SK-N-SH treated with all-trans-retinoic acid at 6 μM for 48 hours (cell line): ENCODE measurements at regions not wholly inside any gene's neighbourhood (a gene's known extent, or its start where the extent isn't known, plus 50 kb on each side); places are given as distances from the start of the nearest gene placed in this dataset.

Experiments used
- ATAC-seq: fragments of 200-7000 bp; cut with Tn5 transposase; 3 replicates; pipeline ENCODE4 v1.9.1; 2020; ENCODE audit warnings: mild to moderate bottlenecking, moderate library complexity
- BACH2 ChIP-seq: fragments of 250-450 bp; sonication (Bioruptor Pico); IDR thresholded peaks from 2 replicates; pipeline ENCODE4 v1.9.0; 2021; ENCODE audit warnings: mild to moderate bottlenecking, borderline replicate concordance
- CSDC2 ChIP-seq: fragments of 250-450 bp; sonication (Bioruptor Pico); IDR thresholded peaks from 2 replicates; pipeline ENCODE4 v1.5.0; 2020; ENCODE audit warnings: mild to moderate bottlenecking, moderate library complexity
- ESRRG ChIP-seq: fragments of 250-450 bp; sonication (Bioruptor Pico); IDR thresholded peaks from 2 replicates; pipeline ENCODE4 v1.6.1; 2021; ENCODE audit warnings: mild to moderate bottlenecking
- GLIS3 ChIP-seq: fragments of 250-450 bp; sonication (Bioruptor Pico); IDR thresholded peaks from 2 replicates; pipeline ENCODE4 v1.5.0; 2020; ENCODE audit warnings: mild to moderate bottlenecking, moderate library complexity
- ISL1 ChIP-seq: fragments of 250-450 bp; sonication (Bioruptor Pico); IDR thresholded peaks from 2 replicates; pipeline ENCODE4 v2.1.2; 2022; ENCODE audit warnings: mild to moderate bottlenecking, moderate library complexity
- OSR1 ChIP-seq: fragments of 250-450 bp; sonication (Bioruptor Pico); IDR thresholded peaks from 2 replicates; pipeline ENCODE4 v1.8.0; 2022; ENCODE audit warnings: moderate library complexity, mild to moderate bottlenecking, inconsistent platforms
- PATZ1 ChIP-seq: fragments of 250-450 bp; sonication (Bioruptor Pico); IDR thresholded peaks from 2 replicates; pipeline ENCODE4 v1.8.0; 2020; ENCODE audit warnings: mild to moderate bottlenecking, moderate library complexity, borderline replicate concordance
- POU6F1 ChIP-seq: fragments of 250-450 bp; sonication (Bioruptor Pico); IDR thresholded peaks from 2 replicates; pipeline ENCODE4 v1.8.0; 2021; ENCODE audit warnings: low read depth, mild to moderate bottlenecking, moderate library complexity, borderline replicate concordance
- PPARA ChIP-seq: fragments of 250-450 bp; sonication (Bioruptor Pico); IDR thresholded peaks from 2 replicates; pipeline ENCODE4 v1.5.0; 2020; ENCODE audit warnings: mild to moderate bottlenecking, borderline replicate concordance
- RARB ChIP-seq: fragments of 250-450 bp; sonication (Bioruptor Pico); IDR thresholded peaks from 2 replicates; pipeline ENCODE4 v1.8.0; 2021; ENCODE audit warnings: mild to moderate bottlenecking, moderate library complexity
- SNAI2 ChIP-seq: fragments of 250-450 bp; sonication (Bioruptor Pico); IDR thresholded peaks from 2 replicates; pipeline ENCODE4 v1.5.0; 2020; ENCODE audit warnings: mild to moderate bottlenecking, moderate library complexity
- TCF4 ChIP-seq: fragments of 250-450 bp; sonication (Bioruptor Pico); IDR thresholded peaks from 2 replicates; pipeline ENCODE4 v1.8.0; 2021; ENCODE audit warnings: mild to moderate bottlenecking, moderate library complexity, borderline replicate concordance
- TOX ChIP-seq: fragments of 250-450 bp; sonication (Bioruptor Pico); IDR thresholded peaks from 2 replicates; pipeline ENCODE4 v1.8.0; 2021; ENCODE audit warnings: mild to moderate bottlenecking, moderate library complexity, borderline replicate concordance
- TSHZ2 ChIP-seq: fragments of 250-450 bp; sonication (Bioruptor Pico); IDR thresholded peaks from 2 replicates; pipeline ENCODE4 v1.5.0; 2020; ENCODE audit warnings: mild to moderate bottlenecking, moderate library complexity
- ZC3H10 ChIP-seq: fragments of 250-450 bp; sonication (Bioruptor Pico); IDR thresholded peaks from 2 replicates; pipeline ENCODE4 v1.5.1; 2021; ENCODE audit warnings: mild to moderate bottlenecking, moderate library complexity
- ZFP3 ChIP-seq: fragments of 250-450 bp; sonication (Bioruptor Pico); IDR thresholded peaks from 2 replicates; pipeline ENCODE4 v1.5.0; 2020; ENCODE audit warnings: mild to moderate bottlenecking, moderate library complexity
- ZFP30 ChIP-seq: fragments of 450-650 bp; formaldehyde crosslinking; IDR thresholded peaks from 2 replicates; pipeline ENCODE4 v1.5.0; 2022; ENCODE audit warnings: mild to moderate bottlenecking, moderate library complexity
- ZNF565 ChIP-seq: fragments of 450-650 bp; formaldehyde crosslinking; conservative IDR thresholded peaks from 2 replicates; pipeline ENCODE4 v1.5.0; 2020; ENCODE audit warnings: low read depth, mild to moderate bottlenecking, moderate library complexity
- ZNF70 ChIP-seq: fragments of 450-650 bp; formaldehyde crosslinking; IDR thresholded peaks from 2 replicates; pipeline ENCODE4 v1.5.0; 2020; ENCODE audit warnings: mild to moderate bottlenecking, moderate library complexity
- ZNF8 ChIP-seq: fragments of 450-650 bp; formaldehyde crosslinking; IDR thresholded peaks from 2 replicates; pipeline ENCODE4 v1.5.0; 2020; ENCODE audit warnings: mild to moderate bottlenecking, moderate library complexity
- TF ChIP-seq, protein P1 (sequence below): fragments of 250-450 bp; sonication (Bioruptor Pico); IDR thresholded peaks from 2 replicates; pipeline ENCODE4 v1.5.1; 2021; ENCODE audit warnings: mild to moderate bottlenecking, moderate library complexity
- TF ChIP-seq, protein P2 (sequence below): fragments of 250-450 bp; sonication (Bioruptor Pico); IDR thresholded peaks from 2 replicates; pipeline ENCODE4 v1.5.1; 2020; ENCODE audit warnings: low read depth, mild to moderate bottlenecking, moderate library complexity

DNA sequence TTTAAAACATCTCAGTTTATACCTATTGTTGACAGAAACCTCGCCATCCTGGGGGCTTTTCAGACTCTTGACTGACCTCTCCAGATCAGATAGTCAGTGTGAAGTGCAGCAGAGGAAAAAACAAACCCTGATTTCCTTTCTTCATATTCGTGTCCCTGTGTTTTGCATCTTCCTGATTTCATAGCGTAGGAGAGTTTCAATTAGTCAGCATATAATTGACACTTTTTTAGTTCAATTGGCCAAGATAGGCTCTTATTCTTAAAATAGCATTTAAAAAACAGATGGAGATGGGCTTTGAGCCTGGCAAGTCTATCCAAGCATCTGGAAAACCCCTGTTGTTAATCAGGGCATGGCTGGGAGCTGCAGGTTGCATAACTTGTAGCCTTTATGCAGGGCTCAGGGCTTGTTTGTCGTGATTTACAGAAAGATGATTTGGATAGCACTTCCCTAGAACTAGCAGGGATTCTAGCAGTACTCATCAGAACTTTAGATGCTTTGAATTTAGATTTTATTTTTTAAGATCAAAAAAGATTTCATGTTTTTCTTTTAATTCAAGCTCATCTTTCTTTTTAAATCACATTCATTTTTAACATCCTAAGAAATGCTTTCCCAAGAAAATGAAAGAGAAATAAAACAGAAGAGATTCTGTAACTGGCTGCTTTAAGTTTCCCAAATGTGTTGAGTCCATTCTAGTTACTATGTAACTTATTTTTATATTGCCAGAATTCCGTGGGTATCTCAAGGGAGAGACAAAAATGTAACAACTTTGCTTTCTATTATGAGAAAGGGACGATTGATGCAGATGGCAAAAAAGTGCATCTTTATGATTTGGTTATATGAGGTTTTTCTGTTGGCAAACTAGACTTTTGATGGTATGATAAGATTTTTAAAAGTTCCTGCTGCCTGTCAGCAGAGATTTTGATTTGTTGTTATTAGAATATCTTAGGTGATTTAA lies 270.8 kb upstream of the FZD8 start (continued):
- TF ChIP-seq TCF4 (CRISPR knock-in tag) = no peak
- TF ChIP-seq ZC3H10 (CRISPR knock-in tag) = no peak
- no peak for TF ChIP-seq SNAI2 (CRISPR knock-in tag)
- no peak for TF ChIP-seq GLIS3 (CRISPR knock-in tag)
- no peak for TF ChIP-seq ZNF8 (CRISPR knock-in tag)

DNA sequence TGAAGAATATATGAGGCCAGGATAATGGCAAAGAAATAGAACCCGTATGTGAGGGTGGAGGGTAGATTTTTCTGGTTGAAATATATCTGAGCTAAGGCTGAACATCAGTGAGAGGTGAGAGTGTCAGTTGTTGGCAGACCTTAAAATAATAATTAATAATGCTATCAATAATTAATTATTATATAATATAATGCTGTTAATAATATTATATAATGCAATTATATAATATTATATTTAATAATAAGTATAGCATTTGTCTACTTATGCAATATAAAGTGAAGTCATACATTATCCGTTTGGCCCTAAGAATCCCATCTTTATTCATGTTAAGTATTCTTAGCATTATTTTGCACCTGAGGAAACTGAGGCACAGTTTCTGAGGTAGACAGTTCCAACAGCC lies 269.9 kb upstream of the FZD8 start:
- TF ChIP-seq PPARA (CRISPR knock-in tag) = no peak
- no peak for TF ChIP-seq SNAI2 (CRISPR knock-in tag)
- TF ChIP-seq, protein P1, sequence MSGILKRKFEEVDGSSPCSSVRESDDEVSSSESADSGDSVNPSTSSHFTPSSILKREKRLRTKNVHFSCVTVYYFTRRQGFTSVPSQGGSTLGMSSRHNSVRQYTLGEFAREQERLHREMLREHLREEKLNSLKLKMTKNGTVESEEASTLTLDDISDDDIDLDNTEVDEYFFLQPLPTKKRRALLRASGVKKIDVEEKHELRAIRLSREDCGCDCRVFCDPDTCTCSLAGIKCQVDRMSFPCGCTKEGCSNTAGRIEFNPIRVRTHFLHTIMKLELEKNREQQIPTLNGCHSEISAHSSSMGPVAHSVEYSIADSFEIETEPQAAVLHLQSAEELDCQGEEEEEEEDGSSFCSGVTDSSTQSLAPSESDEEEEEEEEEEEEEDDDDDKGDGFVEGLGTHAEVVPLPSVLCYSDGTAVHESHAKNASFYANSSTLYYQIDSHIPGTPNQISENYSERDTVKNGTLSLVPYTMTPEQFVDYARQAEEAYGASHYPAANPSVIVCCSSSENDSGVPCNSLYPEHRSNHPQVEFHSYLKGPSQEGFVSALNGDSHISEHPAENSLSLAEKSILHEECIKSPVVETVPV (CRISPR knock-in tag) = no peak
- TF ChIP-seq ESRRG (CRISPR knock-in tag) = no peak
- TF ChIP-seq PATZ1 (CRISPR knock-in tag) = no peak
- TF ChIP-seq TSHZ2 (CRISPR knock-in tag) = no peak
- TF ChIP-seq, protein P2, sequence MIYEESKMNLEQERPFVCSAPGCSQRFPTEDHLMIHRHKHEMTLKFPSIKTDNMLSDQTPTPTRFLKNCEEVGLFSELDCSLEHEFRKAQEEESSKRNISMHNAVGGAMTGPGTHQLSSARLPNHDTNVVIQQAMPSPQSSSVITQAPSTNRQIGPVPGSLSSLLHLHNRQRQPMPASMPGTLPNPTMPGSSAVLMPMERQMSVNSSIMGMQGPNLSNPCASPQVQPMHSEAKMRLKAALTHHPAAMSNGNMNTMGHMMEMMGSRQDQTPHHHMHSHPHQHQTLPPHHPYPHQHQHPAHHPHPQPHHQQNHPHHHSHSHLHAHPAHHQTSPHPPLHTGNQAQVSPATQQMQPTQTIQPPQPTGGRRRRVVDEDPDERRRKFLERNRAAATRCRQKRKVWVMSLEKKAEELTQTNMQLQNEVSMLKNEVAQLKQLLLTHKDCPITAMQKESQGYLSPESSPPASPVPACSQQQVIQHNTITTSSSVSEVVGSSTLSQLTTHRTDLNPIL (CRISPR knock-in tag) = no peak
- TF ChIP-seq CSDC2 = no peak
- no peak for TF ChIP-seq GLIS3 (CRISPR knock-in tag)
- no peak for TF ChIP-seq RARB (CRISPR knock-in tag)
- no peak for TF ChIP-seq ZFP30 (CRISPR knock-in tag)
- TF ChIP-seq ZNF8 (CRISPR knock-in tag) = no peak
- TF ChIP-seq ZFP3 (CRISPR knock-in tag) = no peak
- TF ChIP-seq ZNF565 (CRISPR knock-in tag) = no peak
- no peak for TF ChIP-seq ZC3H10 (CRISPR knock-in tag)
- TF ChIP-seq TCF4 (CRISPR knock-in tag) = no peak
- no peak for TF ChIP-seq ZNF70
- no peak for TF ChIP-seq ISL1
- TF ChIP-seq TOX = no peak
- TF ChIP-seq POU6F1 (CRISPR knock-in tag) = no peak
- ATAC-seq = no peak

- no peak for ATAC-seq
- TF ChIP-seq, protein P2 (CRISPR knock-in tag) = no peak
- TF ChIP-seq PPARA (CRISPR knock-in tag) (no peak), GLIS3 (CRISPR knock-in tag) (no peak), ZNF70 (no peak), SNAI2 (CRISPR knock-in tag) (no peak), BACH2 (no peak), OSR1 (CRISPR knock-in tag) (no peak), ZFP30 (CRISPR knock-in tag) (no peak)
Observed at GRCh38 chr10:35911233-35911632, 269.1 kb upstream of the FZD8 start.
